SU-DHL-6 (cell line): ENCODE measurements at regions not wholly inside any gene's neighbourhood (a gene's known extent, or its start where the extent isn't known, plus 50 kb on each side); places are given as distances from the start of the nearest gene placed in this dataset.

Experiments
- H2AFZ ChIP-seq: fragments of 200-600 bp; sonication (generic); 2 replicates; pipeline ENCODE4 v1.6.1; 2014; ENCODE audit warnings: low read depth, mild to moderate bottlenecking, moderate library complexity, mixed read lengths, antibody characterized with exemption, low read length; ENCODE audit not compliant: severe bottlenecking
- H3F3A ChIP-seq: fragments of 200-600 bp; shearing (Covaris generic); 2 replicates; pipeline ENCODE4 v1.6.0; 2016; ENCODE audit warnings: antibody characterized with exemption, mild to moderate bottlenecking; ENCODE audit not compliant: insufficient read depth
- H3K27ac ChIP-seq: fragments of 200-600 bp; sonication (generic); 2 replicates; pipeline ENCODE4 v1.5.1; 2016; ENCODE audit warnings: low read depth, mild to moderate bottlenecking, low read length, moderate library complexity, mixed read lengths
- H3K27me3 ChIP-seq: fragments of 200-600 bp; sonication (generic), shearing (Covaris generic); 2 replicates; pipeline ENCODE4 v1.6.0; 2014; ENCODE audit warnings: mild to moderate bottlenecking, low read length
- H3K36me3 ChIP-seq: fragments of 200-600 bp; sonication (generic); 2 replicates; pipeline ENCODE4 v1.6.1; 2014; ENCODE audit warnings: mild to moderate bottlenecking, low read length, mixed read lengths
- H3K4me2 ChIP-seq: fragments of 300-600, 200-600 bp; shearing (Covaris generic), sonication (generic); 2 replicates; pipeline ENCODE4 v1.6.0; 2014; ENCODE audit warnings: low read length, low read depth, mild to moderate bottlenecking; ENCODE audit not compliant: poor library complexity, severe bottlenecking
- H3K4me3 ChIP-seq: fragments of 200-600 bp; sonication (generic); 2 replicates; pipeline ENCODE4 v1.5.1; 2014; ENCODE audit warnings: antibody characterized with exemption, low read length, mild to moderate bottlenecking, mixed read lengths; ENCODE audit not compliant: insufficient read depth, poor library complexity, severe bottlenecking
- H3K79me2 ChIP-seq: fragments of 200-600 bp; sonication (generic); 2 replicates; pipeline ENCODE4 v1.6.1; 2014; ENCODE audit warnings: mild to moderate bottlenecking, low read length, moderate library complexity; ENCODE audit not compliant: insufficient read depth
- H3K9ac ChIP-seq: fragments of 200-600 bp; sonication (generic); 2 replicates; pipeline ENCODE4 v1.7.0; 2014; ENCODE audit warnings: mild to moderate bottlenecking, low read length
- H3K9me2 ChIP-seq: fragments of 200-600 bp; sonication (generic); replicated peaks from 2 replicates; pipeline ENCODE4 v1.6.1; 2014; ENCODE audit warnings: low read length; ENCODE audit not compliant: insufficient read depth
- H3K9me3 ChIP-seq: fragments of 200-600 bp; sonication (generic); 2 replicates; pipeline ENCODE4 v1.6.1; 2014; ENCODE audit warnings: low read length, mixed read lengths; ENCODE audit not compliant: insufficient read depth
- H4K20me1 ChIP-seq: fragments of 200-600 bp; sonication (generic); 2 replicates; pipeline ENCODE4 v1.6.1; 2014; ENCODE audit warnings: low read depth, mild to moderate bottlenecking, antibody characterized with exemption, low read length, moderate library complexity, mixed read lengths
- CTCF ChIP-seq: fragments of 200-600 bp; sonication (generic); IDR thresholded peaks from one replicate; pipeline ENCODE4 v1.5.1; 2017; ENCODE audit warnings: antibody characterized with exemption, mild to moderate bottlenecking, low read length, moderate library complexity; ENCODE audit not compliant: insufficient read depth, poor library complexity, severe bottlenecking
- EZH2phosphoT487 ChIP-seq: fragments of 200-600 bp; sonication (generic), shearing (Covaris generic); conservative IDR thresholded peaks from 2 replicates; pipeline ENCODE4 v1.6.1; 2018; ENCODE audit warnings: mild to moderate bottlenecking, antibody characterized with exemption, low read length, moderate library complexity, mixed read lengths

DNA sequence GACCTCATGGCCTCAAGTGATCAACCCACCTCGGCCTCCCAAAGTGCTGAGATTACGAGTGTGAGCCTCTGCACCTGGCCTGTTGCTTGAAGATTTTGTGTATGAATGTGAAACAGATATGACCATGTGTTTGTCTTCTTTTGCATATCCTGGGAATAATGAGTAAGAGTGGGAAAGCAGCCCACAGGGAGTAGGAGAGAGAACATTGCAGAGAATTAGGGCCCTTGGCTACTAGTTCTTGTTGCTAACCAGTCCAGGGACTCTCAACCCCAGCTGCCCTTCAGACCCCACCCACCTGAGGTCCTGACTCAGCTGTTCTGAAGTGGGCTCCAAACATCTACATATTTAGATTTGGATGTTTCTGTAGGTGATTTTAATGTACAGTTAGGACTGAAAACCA, 125.5 kb downstream of the MTX3 start:
- Histone ChIP-seq H3K9ac (no peak overlapping the region), H3K4me3 (no peak overlapping the region), H3K27ac (no peak overlapping the region), H2AFZ (no peak overlapping the region), H3K9me2 (no peaks in the 10 kb centered on the region), H3K27me3 (no peaks in the 10 kb centered on the region), H3K9me3 (no peaks in the 10 kb centered on the region), H3F3A (no peaks in the 10 kb centered on the region), H3K4me2 (no peak overlapping the region), H3K36me3 (no peaks in the 10 kb centered on the region), H4K20me1 (no peaks in the 10 kb centered on the region), H3K79me2 (no peaks in the 10 kb centered on the region)
- TF ChIP-seq EZH2phosphoT487 = no peak
- no peak for TF ChIP-seq CTCF

- Histone ChIP-seq H3K36me3 (no peaks in the 10 kb centered on the region), H3K9me3 (no peaks in the 10 kb centered on the region), H4K20me1 (no peaks in the 10 kb centered on the region), H3K27ac (no peak overlapping the region), H3K27me3 (no peaks in the 10 kb centered on the region), H3K9ac (no peak overlapping the region), H3K79me2 (no peaks in the 10 kb centered on the region), H3K4me2 (no peak overlapping the region), H3F3A (no peaks in the 10 kb centered on the region), H3K4me3 (no peak overlapping the region), H2AFZ (no peak overlapping the region), H3K9me2 (no peaks in the 10 kb centered on the region)
- TF ChIP-seq CTCF (no peak), EZH2phosphoT487 (no peak)
Measured at GRCh38 chr5:79864364-79864763, 126.7 kb downstream of the MTX3 start.

DNA sequence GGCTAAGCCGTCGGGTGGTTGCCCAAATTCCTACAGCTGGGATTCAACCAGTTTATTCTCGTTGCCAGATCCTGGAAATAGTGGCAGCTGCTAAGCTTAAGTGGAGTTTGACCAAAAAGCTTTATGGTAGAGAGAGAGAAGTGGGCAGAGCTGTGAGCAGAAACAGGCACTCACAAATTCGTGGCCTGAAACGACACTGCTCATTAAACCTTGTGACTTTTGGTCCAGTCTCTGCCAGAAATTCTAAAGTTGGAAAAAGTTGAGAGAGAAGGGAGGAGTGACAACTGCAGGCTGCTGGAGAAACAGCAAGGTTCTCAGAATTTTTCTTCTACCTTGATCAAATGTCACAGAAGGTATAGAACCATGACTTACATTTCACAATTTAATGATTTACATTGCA, 131.5 kb downstream of the MTX3 start:
- Histone ChIP-seq H3K27ac (no peak overlapping the region), H3K9me2 (no peaks in the 10 kb centered on the region), H3K4me2 (no peak overlapping the region), H3K9me3 (no peaks in the 10 kb centered on the region), H3K36me3 (no peaks in the 10 kb centered on the region), H3K27me3 (no peaks in the 10 kb centered on the region), H3K79me2 (no peaks in the 10 kb centered on the region), H3K4me3 (no peak overlapping the region), H3F3A (no peaks in the 10 kb centered on the region), H2AFZ (no peak overlapping the region), H3K9ac (no peak overlapping the region), H4K20me1 (no peaks in the 10 kb centered on the region)
- TF ChIP-seq CTCF (no peak), EZH2phosphoT487 (no peak)

GRCh38 chr5:79858410-79858723, 132.7 kb downstream of the MTX3 start:
- Histone ChIP-seq H3K4me3 (no peak overlapping the region), H3K27ac (no peak overlapping the region)
- TF ChIP-seq EZH2phosphoT487 (no peak), CTCF (no peak)

More at GRCh38 chr5:79858410-79858723, 132.7 kb downstream of the MTX3 start:
- Histone ChIP-seq H2AFZ (no peak overlapping the region), H4K20me1 (no peaks in the 10 kb centered on the region), H3K36me3 (no peaks in the 10 kb centered on the region), H3K27me3 (no peaks in the 10 kb centered on the region), H3K9me2 (no peaks in the 10 kb centered on the region), H3K9me3 (no peaks in the 10 kb centered on the region), H3K79me2 (no peaks in the 10 kb centered on the region), H3K4me2 (no peak overlapping the region), H3K9ac (no peak overlapping the region), H3F3A (no peaks in the 10 kb centered on the region)
